ENCODE measurements at regions not wholly inside any gene's neighbourhood (a gene's known extent, or its start where the extent isn't known, plus 50 kb on each side); places are given as distances from the start of the nearest gene placed in this dataset.

DNA sequence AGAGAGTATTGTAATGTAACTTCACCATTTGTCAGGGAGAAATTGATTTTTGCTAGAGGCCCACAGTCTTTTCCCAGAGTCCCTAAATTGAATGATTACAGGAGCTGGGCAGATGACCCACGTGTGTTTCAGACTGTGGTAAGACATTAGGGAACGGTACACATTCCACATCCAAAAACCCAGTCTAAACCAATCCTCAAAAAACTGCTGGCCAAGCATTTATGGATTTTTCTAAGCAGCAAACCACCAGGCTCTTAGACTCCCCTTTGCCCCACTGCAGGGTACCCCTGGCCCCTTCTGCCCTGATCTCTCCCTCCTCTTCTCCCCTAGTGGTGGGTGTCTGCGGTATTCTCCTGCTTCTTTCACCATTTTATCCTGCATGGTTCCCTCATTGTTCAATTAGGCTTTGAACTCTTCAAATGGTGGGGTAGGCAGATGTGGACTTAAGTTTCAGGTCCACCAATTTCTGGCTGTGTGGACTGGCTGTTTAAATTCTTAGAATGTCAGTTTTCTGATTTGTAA lies 135.5 kb upstream of the SORCS3 start:
- Histone ChIP-seq H3K4me3 (ENCODE audit: extremely low read depth, insufficient read depth, low read length, poor library complexity, severe bottlenecking) (no peak overlapping the region), H3K9me3 (ENCODE audit: control insufficient read depth, low read length) (no peaks in the 10 kb centered on the region)
- WGBS, 2 experiments (ENCODE audit: insufficient coverage in 2 of 2), result 89 to 100% methylated on average over 1 to 2 of the region's 3 CpGs

DNA sequence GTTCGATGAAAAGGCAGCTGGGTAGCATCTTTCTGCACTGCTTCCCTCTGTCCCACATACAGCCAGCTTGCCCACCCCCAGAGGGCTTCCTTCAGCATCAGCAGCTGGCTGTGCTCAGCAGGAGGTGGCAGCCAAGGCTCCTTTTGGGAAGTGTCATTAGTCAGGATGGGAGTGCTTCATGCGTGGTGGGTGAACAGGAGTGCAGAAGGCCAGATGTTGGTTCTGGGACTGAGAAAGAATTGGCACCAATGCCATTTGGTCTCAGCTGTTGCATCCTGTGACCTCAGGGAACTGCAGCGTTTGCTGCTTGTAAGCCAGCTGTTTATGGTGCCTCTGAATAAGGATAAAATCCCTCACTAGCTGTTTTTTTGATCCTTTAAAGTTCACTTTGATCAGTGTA lies 131.1 kb upstream of the SORCS3 start:
- Histone ChIP-seq H3K4me1 (ENCODE audit: control insufficient read depth, insufficient read depth, low read length, poor library complexity, severe bottlenecking) (no peaks in the 10 kb centered on the region), H3K9me3 (ENCODE audit: control insufficient read depth, low read length) (no peaks in the 10 kb centered on the region), H3K27ac (ENCODE audit: low read depth, low read length, severe bottlenecking) (no peak overlapping the region), H3K36me3 (ENCODE audit: control insufficient read depth, insufficient read depth, low read length) (no peaks in the 10 kb centered on the region), H3K4me3 (ENCODE audit: extremely low read depth, insufficient read depth, low read length, poor library complexity, severe bottlenecking) (no peak overlapping the region)
- 90 to 96% methylated on average over 3 of the region's 3 CpGs for WGBS, 2 experiments (ENCODE audit: insufficient coverage in 2 of 2)

More for the DNA sequence above, 135.5 kb upstream of the SORCS3 start:
- Histone ChIP-seq H3K36me3 (ENCODE audit: control insufficient read depth, insufficient read depth, low read length) (no peaks in the 10 kb centered on the region), H3K27ac (ENCODE audit: low read depth, low read length, severe bottlenecking) (no peak overlapping the region), H3K4me1 (ENCODE audit: control insufficient read depth, insufficient read depth, low read length, poor library complexity, severe bottlenecking) (no peaks in the 10 kb centered on the region)

DNA sequence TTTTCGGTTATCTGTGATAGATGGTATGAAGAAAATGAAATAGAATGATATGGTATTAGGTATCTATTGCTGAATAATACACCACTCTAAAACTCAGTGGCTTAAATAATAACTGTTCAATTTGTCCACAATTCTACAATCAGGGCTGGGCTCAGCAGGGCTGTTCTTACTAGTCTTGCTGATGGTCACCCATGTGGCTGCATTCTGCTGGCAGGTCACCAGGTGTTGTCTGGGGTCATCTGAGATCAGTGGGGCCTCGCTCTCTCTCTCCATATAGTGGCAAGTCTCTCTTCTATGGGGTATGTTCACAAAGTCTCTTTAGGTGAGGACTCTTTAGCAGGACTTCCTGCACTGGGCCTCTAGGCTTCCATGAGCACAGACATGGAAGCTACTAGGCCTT lies 130.4 kb upstream of the SORCS3 start:
- H3K9me3 ChIP-seq (ENCODE audit: control insufficient read depth, low read length), result no peaks in the 10 kb centered on the region
- 17% methylated on average over 1 of the region's 2 CpGs; no CpG with 5 or more reads in 1 of the 2 experiments for WGBS, 2 experiments (ENCODE audit: insufficient coverage in 2 of 2)
- H3K4me3 ChIP-seq (ENCODE audit: extremely low read depth, insufficient read depth, low read length, poor library complexity, severe bottlenecking), result no peak overlapping the region
- H3K4me1 ChIP-seq (ENCODE audit: control insufficient read depth, insufficient read depth, low read length, poor library complexity, severe bottlenecking), result no peaks in the 10 kb centered on the region
- no peak overlapping the region for H3K27ac ChIP-seq (ENCODE audit: low read depth, low read length, severe bottlenecking)
- no peaks in the 10 kb centered on the region for H3K36me3 ChIP-seq (ENCODE audit: control insufficient read depth, insufficient read depth, low read length)

DNA sequence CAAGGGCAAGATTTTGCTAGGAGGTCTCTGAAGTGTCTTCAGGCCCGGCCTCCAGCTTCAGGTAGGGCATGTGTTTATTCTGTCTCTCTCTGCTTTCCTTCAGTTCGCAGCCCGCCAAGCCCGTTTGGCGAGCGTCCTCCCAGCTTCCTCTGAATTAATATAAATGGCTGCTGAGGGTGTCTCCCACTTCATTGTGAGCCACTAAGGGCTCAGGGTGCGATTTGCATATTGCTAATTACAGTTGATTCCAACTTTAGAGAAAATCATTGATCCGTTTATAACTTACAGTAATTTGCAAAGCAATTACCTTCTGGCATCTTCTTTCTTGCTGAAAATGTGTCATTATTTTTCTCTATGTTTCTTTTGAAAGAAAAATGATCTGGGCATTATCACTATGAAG lies 128.3 kb upstream of the SORCS3 start:
- WGBS, 2 experiments (ENCODE audit: insufficient coverage in 2 of 2), result 85 to 92% methylated on average over 5 to 6 of the region's 8 CpGs
- no peaks in the 10 kb centered on the region for H3K36me3 ChIP-seq (ENCODE audit: control insufficient read depth, insufficient read depth, low read length)
- H3K4me1 ChIP-seq (ENCODE audit: control insufficient read depth, insufficient read depth, low read length, poor library complexity, severe bottlenecking), result no peaks in the 10 kb centered on the region
- no peak overlapping the region for H3K27ac ChIP-seq (ENCODE audit: low read depth, low read length, severe bottlenecking)
- H3K4me3 ChIP-seq (ENCODE audit: extremely low read depth, insufficient read depth, low read length, poor library complexity, severe bottlenecking), result no peak overlapping the region
- H3K9me3 ChIP-seq (ENCODE audit: control insufficient read depth, low read length), result no peaks in the 10 kb centered on the region

DNA sequence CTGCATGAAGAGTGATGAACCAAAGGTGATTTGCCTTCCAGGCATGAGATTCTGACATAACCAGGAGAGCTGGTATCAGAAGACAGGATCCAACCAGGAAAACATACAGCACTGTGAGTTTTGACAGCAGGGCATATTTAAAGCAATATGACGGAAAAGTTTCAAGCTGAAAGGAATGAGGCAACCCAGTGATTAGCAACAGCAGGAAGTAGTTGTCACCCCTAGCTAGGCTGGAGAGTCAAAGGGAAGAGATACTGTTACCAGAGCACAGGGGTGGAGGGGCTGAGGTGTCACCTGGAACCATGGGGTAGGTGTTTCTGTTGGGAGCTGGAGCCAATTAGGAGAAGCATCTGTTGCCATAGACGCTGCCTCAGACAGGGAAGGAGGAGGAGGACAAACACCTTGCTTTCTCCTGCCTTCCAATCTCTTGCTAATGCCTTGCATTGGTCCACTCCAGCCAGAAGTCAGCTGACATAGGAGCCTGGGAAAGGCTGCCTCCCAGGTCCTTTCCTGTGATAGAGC lies 125.4 kb upstream of the SORCS3 start:
- 34 to 42% methylated on average over 2 of the region's 2 CpGs for WGBS, 2 experiments (ENCODE audit: insufficient coverage in 2 of 2)

DNA sequence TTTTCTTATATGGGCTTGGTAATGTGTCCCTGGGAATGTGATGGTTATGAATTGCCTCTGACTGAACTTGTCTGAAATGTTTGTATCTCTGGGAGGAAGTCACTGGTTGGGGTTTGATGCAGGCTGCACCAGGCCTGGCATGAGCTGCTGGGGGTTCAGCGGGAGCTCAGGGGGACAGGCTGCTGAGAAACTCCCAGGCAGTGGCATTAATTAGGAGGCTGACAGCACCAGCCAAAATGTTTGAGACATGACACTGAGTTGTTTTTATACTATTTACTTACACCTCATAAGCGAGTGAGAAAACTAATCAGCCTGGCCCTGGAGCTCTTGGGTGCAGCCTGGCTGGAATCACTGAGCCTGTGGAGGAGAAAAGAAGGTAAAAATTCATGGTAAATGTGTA lies 124.1 kb upstream of the SORCS3 start:
- 82% methylated on average over 1 of the region's 2 CpGs; no CpG with 5 or more reads in 1 of the 2 experiments for WGBS, 2 experiments (ENCODE audit: insufficient coverage in 2 of 2)
- Histone ChIP-seq H3K4me3 (ENCODE audit: extremely low read depth, insufficient read depth, low read length, poor library complexity, severe bottlenecking) (no peak overlapping the region), H3K36me3 (ENCODE audit: control insufficient read depth, insufficient read depth, low read length) (no peaks in the 10 kb centered on the region), H3K27ac (ENCODE audit: low read depth, low read length, severe bottlenecking) (no peak overlapping the region), H3K4me1 (ENCODE audit: control insufficient read depth, insufficient read depth, low read length, poor library complexity, severe bottlenecking) (no peaks in the 10 kb centered on the region), H3K9me3 (ENCODE audit: control insufficient read depth, low read length) (no peaks in the 10 kb centered on the region)

More for the DNA sequence above, 125.4 kb upstream of the SORCS3 start:
- Histone ChIP-seq H3K4me1 (ENCODE audit: control insufficient read depth, insufficient read depth, low read length, poor library complexity, severe bottlenecking) (no peaks in the 10 kb centered on the region), H3K36me3 (ENCODE audit: control insufficient read depth, insufficient read depth, low read length) (no peaks in the 10 kb centered on the region), H3K4me3 (ENCODE audit: extremely low read depth, insufficient read depth, low read length, poor library complexity, severe bottlenecking) (no peak overlapping the region), H3K27ac (ENCODE audit: low read depth, low read length, severe bottlenecking) (no peak overlapping the region), H3K9me3 (ENCODE audit: control insufficient read depth, low read length) (no peaks in the 10 kb centered on the region)

DNA sequence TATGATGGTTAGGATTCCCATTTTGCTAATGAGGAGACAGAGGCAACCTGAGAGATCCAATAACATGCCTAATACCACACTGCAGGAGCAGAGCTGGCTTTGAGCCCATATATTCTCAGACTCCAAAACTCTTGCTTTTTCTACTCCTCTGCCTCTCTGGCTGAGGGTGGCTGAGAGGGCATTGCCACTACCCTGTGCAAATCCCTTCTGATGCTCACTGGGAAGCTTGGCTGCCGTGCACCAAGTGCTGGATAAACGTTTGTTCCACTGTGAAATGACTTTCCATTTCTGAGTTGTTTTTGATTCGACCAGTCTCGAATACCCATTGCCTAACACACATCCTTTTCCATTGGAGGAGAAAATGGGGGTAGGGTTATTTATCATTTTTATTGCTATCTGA lies 123.1 kb upstream of the SORCS3 start:
- Histone ChIP-seq H3K36me3 (ENCODE audit: control insufficient read depth, insufficient read depth, low read length) (no peaks in the 10 kb centered on the region), H3K27ac (ENCODE audit: low read depth, low read length, severe bottlenecking) (no peak overlapping the region), H3K4me3 (ENCODE audit: extremely low read depth, insufficient read depth, low read length, poor library complexity, severe bottlenecking) (no peak overlapping the region), H3K4me1 (ENCODE audit: control insufficient read depth, insufficient read depth, low read length, poor library complexity, severe bottlenecking) (no peaks in the 10 kb centered on the region), H3K9me3 (ENCODE audit: control insufficient read depth, low read length) (no peaks in the 10 kb centered on the region)
- WGBS, 2 experiments (ENCODE audit: insufficient coverage in 2 of 2), result 90% methylated on average over 2 of the region's 4 CpGs; no CpG with 5 or more reads in 1 of the 2 experiments

DNA sequence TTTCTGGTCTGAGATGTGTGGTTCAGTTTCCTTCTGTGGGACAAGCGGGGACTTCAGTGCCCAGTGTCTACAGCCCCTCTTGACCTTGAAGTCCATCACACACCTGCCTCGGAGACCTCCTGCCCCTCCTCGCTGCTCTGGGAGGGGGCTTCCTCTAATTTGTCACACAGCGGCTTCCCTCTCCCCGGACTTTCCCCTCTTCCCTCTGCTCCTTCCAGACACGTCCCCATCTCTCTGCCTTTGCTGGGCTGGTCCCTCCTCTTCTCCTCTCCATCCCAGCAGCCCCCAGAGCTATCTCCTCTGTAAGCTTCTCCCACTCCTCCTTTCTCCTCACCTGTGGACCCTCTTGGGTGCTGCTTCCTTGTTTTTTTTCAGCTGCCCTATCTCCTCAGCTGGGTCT lies 122.2 kb upstream of the SORCS3 start:
- H3K36me3 ChIP-seq (ENCODE audit: control insufficient read depth, insufficient read depth, low read length), result no peaks in the 10 kb centered on the region
- WGBS, 2 experiments (ENCODE audit: insufficient coverage in 2 of 2), result 64 to 89% methylated on average over 3 to 6 of the region's 6 CpGs

DNA sequence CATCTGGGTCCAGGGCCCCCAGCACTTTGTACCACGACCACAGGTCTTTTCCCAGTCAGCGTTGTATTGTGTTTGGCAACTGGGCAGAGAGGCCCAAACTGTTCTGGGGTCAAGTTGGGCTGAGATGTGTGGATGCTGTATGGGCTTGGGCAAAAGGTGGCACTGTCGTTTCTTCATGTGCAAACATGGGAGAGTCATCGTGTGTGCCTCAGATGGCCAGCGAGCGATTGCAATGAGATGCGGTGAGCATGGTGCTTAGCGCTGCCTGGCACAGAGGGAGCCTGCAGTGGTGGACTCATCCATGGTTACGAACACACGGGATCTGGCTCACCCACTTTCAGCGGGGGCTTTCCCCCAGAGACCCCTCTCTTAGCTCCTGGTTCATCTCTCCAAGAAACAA lies 120.4 kb upstream of the SORCS3 start:
- 93 to 94% methylated on average over 8 to 10 of the region's 11 CpGs for WGBS, 2 experiments (ENCODE audit: insufficient coverage in 2 of 2)
- no peaks in the 10 kb centered on the region for H3K4me1 ChIP-seq (ENCODE audit: control insufficient read depth, insufficient read depth, low read length, poor library complexity, severe bottlenecking)
- no peaks in the 10 kb centered on the region for H3K9me3 ChIP-seq (ENCODE audit: control insufficient read depth, low read length)
- no peak overlapping the region for H3K27ac ChIP-seq (ENCODE audit: low read depth, low read length, severe bottlenecking)
- H3K4me3 ChIP-seq (ENCODE audit: extremely low read depth, insufficient read depth, low read length, poor library complexity, severe bottlenecking), result no peak overlapping the region
- H3K36me3 ChIP-seq (ENCODE audit: control insufficient read depth, insufficient read depth, low read length), result no peaks in the 10 kb centered on the region

More for the DNA sequence above, 122.2 kb upstream of the SORCS3 start:
- Histone ChIP-seq H3K27ac (ENCODE audit: low read depth, low read length, severe bottlenecking) (no peak overlapping the region), H3K4me3 (ENCODE audit: extremely low read depth, insufficient read depth, low read length, poor library complexity, severe bottlenecking) (no peak overlapping the region), H3K4me1 (ENCODE audit: control insufficient read depth, insufficient read depth, low read length, poor library complexity, severe bottlenecking) (no peaks in the 10 kb centered on the region), H3K9me3 (ENCODE audit: control insufficient read depth, low read length) (no peaks in the 10 kb centered on the region)

DNA sequence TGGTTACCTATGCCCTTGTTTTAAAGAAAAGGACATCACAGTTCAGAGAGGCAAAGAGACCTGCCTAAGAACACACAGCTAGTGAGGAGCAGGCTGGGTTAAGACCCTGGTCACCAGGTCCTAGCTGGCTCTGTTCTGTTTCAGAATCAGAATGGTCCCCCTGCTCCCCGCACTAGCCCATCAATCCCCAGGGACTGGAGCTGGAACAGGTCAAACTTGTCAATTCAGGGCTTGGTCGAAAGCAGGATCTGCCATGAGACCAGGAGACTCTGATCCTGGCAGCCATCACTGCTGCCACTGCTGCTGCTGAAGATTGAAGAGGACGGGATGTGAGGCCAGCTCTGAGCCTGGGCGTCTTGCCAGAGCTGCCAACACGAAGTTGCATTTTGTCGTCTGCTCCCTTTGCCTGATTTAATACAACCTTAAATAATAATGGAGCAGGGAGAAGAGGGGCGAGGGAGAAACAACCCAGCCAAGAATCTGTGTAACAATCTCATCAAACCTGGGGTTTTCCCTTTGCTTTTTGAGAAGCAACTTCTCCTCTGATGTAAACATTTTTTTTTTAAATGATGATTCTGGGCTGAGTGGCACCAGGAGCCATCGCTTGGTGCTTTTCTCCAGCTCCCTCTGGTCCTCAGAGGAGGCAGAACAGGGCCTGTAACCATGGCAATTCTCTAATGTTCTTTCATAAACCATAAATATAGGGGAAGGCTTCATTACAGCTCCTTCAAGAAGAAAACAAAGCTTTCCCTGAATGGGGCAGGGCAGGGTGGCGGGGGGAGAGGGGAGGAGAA lies 119.0 kb upstream of the SORCS3 start:
- Histone ChIP-seq H3K36me3 (ENCODE audit: control insufficient read depth, insufficient read depth, low read length) (no peaks in the 10 kb centered on the region), H3K9me3 (ENCODE audit: control insufficient read depth, low read length) (no peaks in the 10 kb centered on the region), H3K27ac (ENCODE audit: low read depth, low read length, severe bottlenecking) (no peak overlapping the region), H3K4me3 (ENCODE audit: extremely low read depth, insufficient read depth, low read length, poor library complexity, severe bottlenecking) (no peak overlapping the region), H3K4me1 (ENCODE audit: control insufficient read depth, insufficient read depth, low read length, poor library complexity, severe bottlenecking) (no peaks in the 10 kb centered on the region)
- WGBS, 2 experiments (ENCODE audit: insufficient coverage in 2 of 2), result 89 to 94% methylated on average over 3 to 4 of the region's 9 CpGs

DNA sequence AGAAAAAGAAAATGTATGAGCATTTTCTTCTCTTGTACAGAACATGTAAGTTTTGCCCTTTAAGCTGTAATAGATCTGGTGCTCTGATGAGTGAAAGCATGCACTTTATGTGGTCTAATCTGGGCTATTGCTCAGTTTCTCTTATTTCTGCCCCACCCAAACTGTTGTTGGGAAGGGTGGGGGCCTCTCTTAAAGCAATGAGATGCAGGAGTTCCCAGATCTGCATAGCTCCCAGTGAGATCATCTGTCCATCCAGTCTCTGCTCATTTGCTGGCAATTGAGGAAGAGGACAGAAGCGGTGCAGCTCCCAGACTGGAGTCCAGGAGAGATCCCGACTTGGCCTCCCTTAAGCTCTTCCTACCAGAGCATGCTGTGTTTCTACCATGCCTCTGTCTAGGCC lies 114.9 kb upstream of the SORCS3 start:
- 78 to 100% methylated on average over 1 of the region's 2 CpGs for WGBS, 2 experiments (ENCODE audit: insufficient coverage in 2 of 2)
- no peak overlapping the region for H3K4me3 ChIP-seq (ENCODE audit: extremely low read depth, insufficient read depth, low read length, poor library complexity, severe bottlenecking)
- H3K4me1 ChIP-seq (ENCODE audit: control insufficient read depth, insufficient read depth, low read length, poor library complexity, severe bottlenecking), result no peaks in the 10 kb centered on the region
- H3K27ac ChIP-seq (ENCODE audit: low read depth, low read length, severe bottlenecking), result no peak overlapping the region
- H3K36me3 ChIP-seq (ENCODE audit: control insufficient read depth, insufficient read depth, low read length), result no peaks in the 10 kb centered on the region
- no peaks in the 10 kb centered on the region for H3K9me3 ChIP-seq (ENCODE audit: control insufficient read depth, low read length)

Data from mesodermal cell (in vitro differentiated cells).